Hematopoietic multipotent progenitor cell treated with erythropoietin and hydrocortisone succinate and interleukin-3 and kit ligand, for 6 days (in vitro differentiated cells): ENCODE measurements at regions not wholly inside any gene's neighbourhood (a gene's known extent, or its start where the extent isn't known, plus 50 kb on each side); places are given as distances from the start of the nearest gene placed in this dataset.
A peak's percentile ranks its signal among the peaks of the same experiment; 100 is the strongest.
"Not testable (repeated sequence)": the region's sequence is repeated elsewhere in the genome, so short reads cannot be mapped to it uniquely, and the experiment has no call there.

Experiments
- DNase-seq: peaks from one replicate; pipeline ENCODE4 v3.0.0-alpha.2; 2015

DNA sequence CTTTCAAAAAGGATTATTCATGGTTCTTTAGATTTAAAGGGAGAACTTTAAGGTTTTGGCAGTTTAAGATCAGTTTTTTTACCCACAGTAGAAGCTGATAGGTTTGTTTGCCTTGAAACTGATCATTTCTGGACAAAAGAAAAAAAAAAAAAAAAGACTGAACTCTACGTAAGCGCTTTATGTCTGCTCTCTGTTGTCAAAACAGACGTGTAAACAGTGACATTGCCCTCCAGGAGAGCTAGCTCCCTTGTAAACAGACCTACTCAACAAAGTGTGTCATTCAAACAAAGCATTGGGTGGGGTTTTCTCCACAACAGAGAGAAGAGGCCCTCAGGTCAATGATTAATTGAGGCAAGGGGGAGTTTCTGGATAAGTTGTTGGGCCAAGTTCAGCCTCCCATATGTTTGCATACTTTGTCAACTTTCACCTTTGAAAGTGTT is 568.1 kb upstream of the LRRN3 start:
- no peak for DNase-seq

- DNase-seq = no peak
Measured at GRCh38 chr7:110529175-110529574, 561.8 kb upstream of the LRRN3 start.

- no peak for DNase-seq
Measured at GRCh38 chr7:110531186-110531585, 559.7 kb upstream of the LRRN3 start.

- DNase-seq = peak; percentile 43
Measured at GRCh38 chr7:110534241-110534931, 556.5 kb upstream of the LRRN3 start.

GRCh38 chr7:110539216-110539615 is 551.7 kb upstream of the LRRN3 start:
- no peak for DNase-seq

GRCh38 chr7:110541962-110542361 is 549.0 kb upstream of the LRRN3 start:
- DNase-seq = no peak

GRCh38 chr7:110544194-110544593 is 546.7 kb upstream of the LRRN3 start:
- DNase-seq = no peak

DNA sequence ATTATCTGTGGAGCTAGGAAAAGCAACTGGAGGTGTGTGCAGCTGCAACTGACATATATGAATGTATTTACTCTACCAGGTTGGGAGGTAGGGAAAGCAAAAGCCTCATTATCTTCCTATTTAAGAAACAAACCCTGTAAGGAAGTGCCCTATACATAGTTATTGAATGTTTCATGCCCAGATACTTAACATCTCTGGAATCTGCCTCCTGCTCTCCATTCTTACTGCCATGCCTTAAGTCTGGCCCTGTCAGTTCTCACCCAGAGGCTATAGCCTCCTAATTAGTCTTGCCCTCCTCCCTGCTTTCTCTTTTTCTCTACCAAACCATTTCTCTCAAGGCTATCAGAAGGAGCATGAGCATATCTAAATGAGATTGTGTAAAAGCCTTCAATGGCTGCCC is 542.6 kb upstream of the LRRN3 start:
- DNase-seq = no peak

GRCh38 chr7:110557136-110557535 is 533.8 kb upstream of the LRRN3 start:
- DNase-seq = no peak

DNA sequence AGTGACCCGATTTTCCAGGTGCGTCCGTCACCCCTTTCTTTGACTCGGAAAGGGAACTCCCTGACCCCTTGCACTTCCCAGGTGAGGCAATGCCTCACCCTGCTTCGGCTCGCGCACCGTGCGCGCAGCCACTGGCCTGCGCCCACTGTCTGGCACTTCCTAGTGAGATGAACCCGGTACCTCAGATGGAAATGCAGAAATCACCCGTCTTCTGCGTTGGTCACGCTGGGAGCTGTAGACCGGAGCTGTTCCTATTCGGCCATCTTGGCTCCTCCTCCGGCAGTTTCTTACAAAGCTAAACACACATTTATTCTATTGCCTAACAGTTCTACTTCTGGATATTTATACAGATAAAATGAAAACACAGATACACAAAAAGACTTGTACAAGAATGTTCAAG is 527.6 kb upstream of the LRRN3 start:
- not testable (repeated sequence) for DNase-seq

DNA sequence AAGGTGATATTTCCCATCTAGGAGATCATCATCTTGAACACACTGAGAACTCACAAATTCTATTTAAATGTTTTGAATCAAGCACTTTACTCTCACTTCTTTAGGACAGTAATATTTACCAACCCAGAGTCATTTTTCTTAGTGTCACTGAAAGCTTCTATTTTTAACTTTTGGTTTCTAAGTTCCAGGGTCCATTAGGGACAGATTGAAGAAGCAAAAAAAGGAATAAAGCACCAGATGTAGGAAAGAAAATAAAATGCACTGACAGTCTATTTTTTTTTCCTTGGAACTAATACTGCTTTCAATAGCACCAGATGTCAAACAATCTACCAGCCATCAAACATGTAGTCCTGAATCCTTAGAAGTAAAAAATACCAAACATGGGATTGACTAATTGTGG is 526.7 kb upstream of the LRRN3 start:
- no peak for DNase-seq

- DNase-seq = no peak
Measured at GRCh38 chr7:110568388-110568787, 522.5 kb upstream of the LRRN3 start.

DNA sequence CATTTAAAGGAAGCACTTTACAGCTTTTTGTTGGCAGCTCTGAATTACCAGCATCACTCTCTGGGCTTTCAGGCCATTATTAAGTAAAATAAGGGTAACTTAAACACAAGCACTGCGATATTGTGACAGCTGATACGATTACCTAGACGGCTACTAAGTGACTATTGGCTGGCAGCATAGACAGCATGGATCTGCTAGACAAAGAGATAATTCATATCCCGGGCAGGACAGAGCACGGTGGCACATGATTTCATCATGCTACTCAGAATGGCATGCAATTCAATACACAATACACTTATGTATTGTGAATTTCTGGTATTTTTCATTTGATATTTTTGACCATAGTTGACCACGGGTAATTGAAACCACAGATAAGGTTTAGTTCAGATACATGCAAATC is 522.0 kb upstream of the LRRN3 start:
- DNase-seq = no peak

- no peak for DNase-seq
Measured at GRCh38 chr7:110569486-110570205, 521.3 kb upstream of the LRRN3 start.

GRCh38 chr7:110573862-110574528 is 516.9 kb upstream of the LRRN3 start:
- no peak for DNase-seq

DNA sequence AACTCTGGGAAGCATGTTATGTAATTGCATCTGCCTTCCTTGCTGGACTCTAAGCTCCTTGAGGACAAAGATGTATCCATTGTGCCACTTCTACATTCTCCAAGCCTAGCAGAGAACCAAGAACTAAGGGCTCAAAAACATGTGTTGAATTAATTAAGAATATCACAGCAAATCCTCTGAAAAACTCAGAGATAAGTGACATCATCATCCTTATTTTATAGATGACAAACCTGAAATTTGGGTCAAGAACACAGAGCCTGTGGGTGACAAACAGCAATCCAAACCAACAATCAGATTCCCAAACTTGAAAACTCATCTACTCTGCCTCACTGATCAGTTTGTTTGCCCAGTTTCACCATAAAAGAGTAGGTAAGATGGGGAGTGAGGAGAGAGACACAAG is 503.6 kb upstream of the LRRN3 start:
- no peak for DNase-seq

- DNase-seq = no peak
Measured at GRCh38 chr7:110590415-110590814, 500.5 kb upstream of the LRRN3 start.

GRCh38 chr7:110591341-110591740 is 499.6 kb upstream of the LRRN3 start:
- DNase-seq = no peak

DNA sequence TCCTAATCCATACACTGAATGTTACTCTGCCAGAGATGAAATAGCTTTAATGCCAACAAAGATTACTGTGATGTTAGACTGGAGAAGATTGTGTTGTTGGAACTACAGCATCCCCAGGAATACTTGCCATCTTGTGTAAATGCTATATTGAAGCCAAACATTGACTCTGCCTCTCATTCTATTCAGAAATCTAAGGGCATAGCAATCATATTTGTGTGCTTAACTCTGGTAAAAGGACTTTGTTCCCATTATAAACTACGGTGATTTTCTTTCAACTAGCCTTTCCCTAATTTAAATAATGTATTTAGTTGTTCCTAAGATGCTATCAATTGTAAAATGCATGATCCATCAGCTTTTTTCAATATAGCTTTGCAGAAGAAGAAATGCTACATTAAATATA is 498.4 kb upstream of the LRRN3 start:
- DNase-seq = no peak

- no peak for DNase-seq
Measured at GRCh38 chr7:110593355-110593754, 497.6 kb upstream of the LRRN3 start.

- DNase-seq = no peak
Measured at GRCh38 chr7:110595694-110596093, 495.2 kb upstream of the LRRN3 start.

- DNase-seq = no peak
Measured at GRCh38 chr7:110600956-110601355, 490.0 kb upstream of the LRRN3 start.

GRCh38 chr7:110601710-110602109 is 489.2 kb upstream of the LRRN3 start:
- no peak for DNase-seq

- no peak for DNase-seq
Measured at GRCh38 chr7:110604206-110604605, 486.7 kb upstream of the LRRN3 start.
